IMR-90 (cell line): ENCODE measurements at regions not wholly inside any gene's neighbourhood (a gene's known extent, or its start where the extent isn't known, plus 50 kb on each side); places are given as distances from the start of the nearest gene placed in this dataset.

Experiments
- BHLHE40 ChIP-seq: fragments of 150-350 bp; IDR thresholded peaks from 2 replicates; pipeline ENCODE4 v1.6.1; 2016; ENCODE audit warnings: mild to moderate bottlenecking, low read depth, low read length
- CEBPB ChIP-seq: IDR thresholded peaks from 2 replicates; pipeline ENCODE4 v1.6.1; 2012; ENCODE audit warnings: low read depth, low read length, improper control_type of control experiment
- CHD1 ChIP-seq: IDR thresholded peaks from 2 replicates; pipeline ENCODE4 v1.6.1; 2012; ENCODE audit warnings: low read depth, low read length, improper control_type of control experiment
- MAZ ChIP-seq: IDR thresholded peaks from 2 replicates; pipeline ENCODE4 v1.6.1; 2012; ENCODE audit warnings: low read depth, mild to moderate bottlenecking, low read length, improper control_type of control experiment, moderate library complexity, borderline replicate concordance
- POLR2A ChIP-seq: IDR thresholded peaks from 2 replicates; pipeline ENCODE4 v1.6.1; 2012; ENCODE audit warnings: mild to moderate bottlenecking, low read depth, low read length
- RAD21 ChIP-seq: IDR thresholded peaks from 2 replicates; pipeline ENCODE4 v1.6.1; 2012; ENCODE audit warnings: low read length, improper control_type of control experiment
- RFX5 ChIP-seq: IDR thresholded peaks from 2 replicates; pipeline ENCODE4 v1.8.0; 2012; ENCODE audit warnings: low read depth, mild to moderate bottlenecking, low read length, moderate library complexity
- TF ChIP-seq, protein P1 (sequence below): conservative IDR thresholded peaks from 2 replicates; pipeline ENCODE4 v1.5.1; 2012; ENCODE audit warnings: mild to moderate bottlenecking, low read depth, low read length, improper control_type of control experiment
- TF ChIP-seq, protein P2 (sequence below): fragments of 150-350 bp; IDR thresholded peaks from 2 replicates; pipeline ENCODE4 v1.6.1; 2017; ENCODE audit warnings: mild to moderate bottlenecking, antibody characterized with exemption, low read length, low read depth

DNA sequence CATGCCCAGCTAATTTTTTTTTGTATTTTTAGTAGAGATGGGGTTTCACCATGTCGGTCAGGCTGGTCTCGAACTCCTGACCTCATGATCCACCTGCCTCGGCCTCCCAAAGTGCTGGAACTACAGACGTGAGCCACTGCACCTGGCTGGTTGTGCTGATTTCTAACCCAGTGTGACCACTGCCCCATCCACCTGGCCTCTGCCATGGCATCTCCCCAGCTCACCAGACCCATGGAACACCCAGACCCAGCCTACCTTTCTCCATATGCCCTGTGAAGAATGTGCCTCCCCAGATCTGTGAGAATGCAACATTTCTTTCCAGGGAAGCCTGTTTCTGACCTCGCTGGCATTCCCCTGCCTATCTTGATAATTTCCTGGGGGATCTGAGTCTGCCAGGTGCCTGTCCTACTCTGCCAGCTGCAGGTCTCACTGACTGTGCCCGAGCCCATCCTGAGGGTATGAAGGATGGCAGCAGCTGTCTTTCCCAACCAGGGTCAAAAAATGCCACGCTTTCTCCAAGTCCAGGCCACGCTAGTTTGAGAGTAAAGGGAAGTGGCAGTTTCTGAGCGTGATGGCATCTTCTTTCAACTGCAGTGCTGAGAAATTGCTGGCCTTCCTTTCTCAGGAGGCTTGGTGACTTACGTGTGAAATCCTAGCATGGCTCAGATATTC lies 324.4 kb upstream of the ZNF32 start:
- TF ChIP-seq RFX5 (no peak), POLR2A (no peak), CEBPB (no peak), BHLHE40 (no peak), CHD1 (no peak), MAZ (no peak), RAD21 (no peak)
- TF ChIP-seq, protein P1, sequence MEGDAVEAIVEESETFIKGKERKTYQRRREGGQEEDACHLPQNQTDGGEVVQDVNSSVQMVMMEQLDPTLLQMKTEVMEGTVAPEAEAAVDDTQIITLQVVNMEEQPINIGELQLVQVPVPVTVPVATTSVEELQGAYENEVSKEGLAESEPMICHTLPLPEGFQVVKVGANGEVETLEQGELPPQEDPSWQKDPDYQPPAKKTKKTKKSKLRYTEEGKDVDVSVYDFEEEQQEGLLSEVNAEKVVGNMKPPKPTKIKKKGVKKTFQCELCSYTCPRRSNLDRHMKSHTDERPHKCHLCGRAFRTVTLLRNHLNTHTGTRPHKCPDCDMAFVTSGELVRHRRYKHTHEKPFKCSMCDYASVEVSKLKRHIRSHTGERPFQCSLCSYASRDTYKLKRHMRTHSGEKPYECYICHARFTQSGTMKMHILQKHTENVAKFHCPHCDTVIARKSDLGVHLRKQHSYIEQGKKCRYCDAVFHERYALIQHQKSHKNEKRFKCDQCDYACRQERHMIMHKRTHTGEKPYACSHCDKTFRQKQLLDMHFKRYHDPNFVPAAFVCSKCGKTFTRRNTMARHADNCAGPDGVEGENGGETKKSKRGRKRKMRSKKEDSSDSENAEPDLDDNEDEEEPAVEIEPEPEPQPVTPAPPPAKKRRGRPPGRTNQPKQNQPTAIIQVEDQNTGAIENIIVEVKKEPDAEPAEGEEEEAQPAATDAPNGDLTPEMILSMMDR = no peak
- TF ChIP-seq, protein P2, sequence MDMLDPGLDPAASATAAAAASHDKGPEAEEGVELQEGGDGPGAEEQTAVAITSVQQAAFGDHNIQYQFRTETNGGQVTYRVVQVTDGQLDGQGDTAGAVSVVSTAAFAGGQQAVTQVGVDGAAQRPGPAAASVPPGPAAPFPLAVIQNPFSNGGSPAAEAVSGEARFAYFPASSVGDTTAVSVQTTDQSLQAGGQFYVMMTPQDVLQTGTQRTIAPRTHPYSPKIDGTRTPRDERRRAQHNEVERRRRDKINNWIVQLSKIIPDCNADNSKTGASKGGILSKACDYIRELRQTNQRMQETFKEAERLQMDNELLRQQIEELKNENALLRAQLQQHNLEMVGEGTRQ = no peak
